CD4-positive, alpha-beta T cell treated with Interleukin-10 for 1 hour (primary cell): ENCODE measurements at regions not wholly inside any gene's neighbourhood (a gene's known extent, or its start where the extent isn't known, plus 50 kb on each side); places are given as distances from the start of the nearest gene placed in this dataset.

Source experiments
- DNase-seq: peaks from one replicate; pipeline ENCODE4 v3.0.0-alpha.2; 2020

GRCh38 chr15:70213794-70214193 lies 116.1 kb upstream of the TLE3 start:
- DNase-seq, result no peak

- no peak for DNase-seq
These were observed 115.2 kb upstream of the TLE3 start for GRCh38 chr15:70212963-70213315.

GRCh38 chr15:70212286-70212962 lies 114.7 kb upstream of the TLE3 start:
- no peak for DNase-seq

GRCh38 chr15:70210528-70210927 lies 112.8 kb upstream of the TLE3 start:
- DNase-seq, result peak; percentile 8

GRCh38 chr15:70210076-70210475 lies 112.4 kb upstream of the TLE3 start:
- no peak for DNase-seq

- DNase-seq, result no peak
These were observed 111.8 kb upstream of the TLE3 start for GRCh38 chr15:70209499-70209898.

GRCh38 chr15:70208332-70208731 lies 110.6 kb upstream of the TLE3 start:
- no peak for DNase-seq

- no peak for DNase-seq
These were observed 109.0 kb upstream of the TLE3 start for GRCh38 chr15:70206668-70207067.

GRCh38 chr15:70204652-70205051 lies 106.9 kb upstream of the TLE3 start:
- no peak for DNase-seq

GRCh38 chr15:70203981-70204560 lies 106.4 kb upstream of the TLE3 start:
- DNase-seq, result no peak

GRCh38 chr15:70202756-70203155 lies 105.0 kb upstream of the TLE3 start:
- DNase-seq, result no peak

- DNase-seq, result no peak
These were observed 103.7 kb upstream of the TLE3 start for GRCh38 chr15:70201425-70201775.

GRCh38 chr15:70200511-70201424 lies 103.1 kb upstream of the TLE3 start:
- no peak for DNase-seq

GRCh38 chr15:70199540-70200410 lies 102.1 kb upstream of the TLE3 start:
- no peak for DNase-seq

- no peak for DNase-seq
These were observed 101.4 kb upstream of the TLE3 start for GRCh38 chr15:70199124-70199482.

GRCh38 chr15:70198441-70199123 lies 100.9 kb upstream of the TLE3 start:
- DNase-seq, result no peak

GRCh38 chr15:70197945-70198361 lies 100.2 kb upstream of the TLE3 start:
- DNase-seq, result no peak

- DNase-seq, result no peak
These were observed 99.7 kb upstream of the TLE3 start for GRCh38 chr15:70197318-70197944.

- DNase-seq, result peak; percentile 53
These were observed 98.9 kb upstream of the TLE3 start for GRCh38 chr15:70196372-70197316.

- no peak for DNase-seq
These were observed 98.0 kb upstream of the TLE3 start for GRCh38 chr15:70195587-70196305.
